WTC11 (cell line): ENCODE measurements at regions not wholly inside any gene's neighbourhood (a gene's known extent, or its start where the extent isn't known, plus 50 kb on each side); places are given as distances from the start of the nearest gene placed in this dataset.

ENCODE experiments used
- ATAC-seq: fragments of 200-7000 bp; cut with Tn5 transposase; 2 replicates; pipeline ENCODE4 v1.10.0; 2021; ENCODE audit warnings: mild to moderate bottlenecking, moderate library complexity
- CTCF ChIA-PET: fragments of 300-600 bp; sonication (Branson Sonifier 250); formaldehyde crosslinking; loops from one replicate; lab custom pipeline; 2021; ENCODE audit warnings: antibody characterized with exemption; lab: Charles Lee
- POLR2A ChIA-PET: fragments of 350-600 bp; sonication (Branson Sonifier 250); formaldehyde crosslinking; loops from one replicate; lab custom pipeline; 2021; ENCODE audit warnings: antibody characterized with exemption; lab: Charles Lee
- DNase-seq: peaks from one replicate; pipeline ENCODE4 v3.0.0; 2021; ENCODE audit warnings: low spot score
- H3K27ac Mint-ChIP-seq: 2 replicates; pipeline ENCODE4 v1.8.0; 2021; ENCODE audit warnings: mixed read lengths
- H3K27me3 Mint-ChIP-seq: 2 replicates; pipeline ENCODE4 v1.8.0; 2021; ENCODE audit warnings: low read depth, mild to moderate bottlenecking, moderate library complexity, mixed read lengths
- H3K36me3 Mint-ChIP-seq: 2 replicates; pipeline ENCODE4 v1.8.0; 2021; ENCODE audit warnings: mixed read lengths
- H3K4me1 Mint-ChIP-seq: 2 replicates; pipeline ENCODE4 v1.8.0; 2022; ENCODE audit warnings: mixed read lengths
- H3K4me3 Mint-ChIP-seq: 2 replicates; pipeline ENCODE4 v1.8.0; 2021; ENCODE audit warnings: mild to moderate bottlenecking, moderate library complexity, mixed read lengths
- H3K9me3 Mint-ChIP-seq: 2 replicates; pipeline ENCODE4 v1.8.0; 2021; ENCODE audit warnings: mixed read lengths
- AFF4 ChIP-seq: sonication (generic); formaldehyde crosslinking; IDR thresholded peaks from 2 replicates; pipeline ENCODE4 v1.8.1; 2023; ENCODE audit warnings: mild to moderate bottlenecking, missing genetic modification reagents, borderline replicate concordance
- CREM ChIP-seq: sonication (generic); formaldehyde crosslinking; IDR thresholded peaks from 2 replicates; pipeline ENCODE4 v1.8.1; 2022; ENCODE audit warnings: mild to moderate bottlenecking, missing genetic modification reagents, moderate library complexity
- ELF4 ChIP-seq: sonication (generic); formaldehyde crosslinking; IDR thresholded peaks from 2 replicates; pipeline ENCODE4 v1.8.1; 2022; ENCODE audit warnings: low read depth, mild to moderate bottlenecking, moderate library complexity, missing genetic modification reagents
- ERG ChIP-seq: fragments of 250-450 bp; sonication (Bioruptor Pico); IDR thresholded peaks from 2 replicates; pipeline ENCODE4 v1.8.0; 2021; ENCODE audit warnings: mild to moderate bottlenecking
- FOXJ3 ChIP-seq: sonication (generic); formaldehyde crosslinking; IDR thresholded peaks from 2 replicates; pipeline ENCODE4 v1.9.0; 2021; ENCODE audit warnings: missing genetic modification reagents, mild to moderate bottlenecking, borderline replicate concordance
- GABPB1 ChIP-seq: sonication (generic); formaldehyde crosslinking; IDR thresholded peaks from 2 replicates; pipeline ENCODE4 v1.8.1; 2023; ENCODE audit warnings: mild to moderate bottlenecking, missing genetic modification reagents
- HMGA2 ChIP-seq: fragments of 250-450 bp; sonication (Bioruptor Pico); IDR thresholded peaks from 2 replicates; pipeline ENCODE4 v1.4.0; 2021; ENCODE audit warnings: mild to moderate bottlenecking, moderate library complexity
- IRF1 ChIP-seq: sonication (generic); formaldehyde crosslinking; IDR thresholded peaks from 2 replicates; pipeline ENCODE4 v1.8.0; 2023; ENCODE audit warnings: missing genetic modification reagents
- MAX ChIP-seq: sonication (generic); formaldehyde crosslinking; IDR thresholded peaks from 2 replicates; pipeline ENCODE4 v1.8.0; 2022; ENCODE audit warnings: mild to moderate bottlenecking, missing genetic modification reagents
- MLX ChIP-seq: sonication (generic); formaldehyde crosslinking; IDR thresholded peaks from 2 replicates; pipeline ENCODE4 v1.8.1; 2023; ENCODE audit warnings: mild to moderate bottlenecking, missing genetic modification reagents, moderate library complexity
- MXD4 ChIP-seq: fragments of 250-450 bp; sonication (Bioruptor Pico); IDR thresholded peaks from 2 replicates; pipeline ENCODE4 v1.8.0; 2021; ENCODE audit warnings: mild to moderate bottlenecking, moderate library complexity, borderline replicate concordance
- MYBL2 ChIP-seq: sonication (generic); formaldehyde crosslinking; IDR thresholded peaks from 2 replicates; pipeline ENCODE4 v1.8.1; 2023; ENCODE audit warnings: mild to moderate bottlenecking, moderate library complexity, missing genetic modification reagents
- NR1H2 ChIP-seq: sonication (generic); formaldehyde crosslinking; IDR thresholded peaks from 2 replicates; pipeline ENCODE4 v1.9.0; 2021; ENCODE audit warnings: mild to moderate bottlenecking, moderate library complexity, missing genetic modification reagents
- ZNF317 ChIP-seq: sonication (generic); formaldehyde crosslinking; IDR thresholded peaks from 2 replicates; pipeline ENCODE4 v1.8.1; 2023; ENCODE audit warnings: low read depth, mild to moderate bottlenecking, moderate library complexity, missing genetic modification reagents, borderline replicate concordance
- ZNF416 ChIP-seq: fragments of 250-450 bp; sonication (Bioruptor Pico); IDR thresholded peaks from 2 replicates; pipeline ENCODE4 v1.9.0; 2021; ENCODE audit warnings: mild to moderate bottlenecking, inconsistent platforms
- ZSCAN18 ChIP-seq: fragments of 250-450 bp; sonication (Bioruptor Pico); IDR thresholded peaks from 2 replicates; pipeline ENCODE4 v2.1.2; 2022; ENCODE audit warnings: mild to moderate bottlenecking, moderate library complexity
- TF ChIP-seq, protein P1 (sequence below): sonication (generic); formaldehyde crosslinking; IDR thresholded peaks from 2 replicates; pipeline ENCODE4 v1.8.1; 2022; ENCODE audit warnings: low read depth, missing genetic modification reagents, borderline replicate concordance
- TF ChIP-seq, protein P2 (sequence below): fragments of 250-450 bp; sonication (Bioruptor Pico); IDR thresholded peaks from 2 replicates; pipeline ENCODE4 v1.9.0; 2021; ENCODE audit warnings: mild to moderate bottlenecking

DNA sequence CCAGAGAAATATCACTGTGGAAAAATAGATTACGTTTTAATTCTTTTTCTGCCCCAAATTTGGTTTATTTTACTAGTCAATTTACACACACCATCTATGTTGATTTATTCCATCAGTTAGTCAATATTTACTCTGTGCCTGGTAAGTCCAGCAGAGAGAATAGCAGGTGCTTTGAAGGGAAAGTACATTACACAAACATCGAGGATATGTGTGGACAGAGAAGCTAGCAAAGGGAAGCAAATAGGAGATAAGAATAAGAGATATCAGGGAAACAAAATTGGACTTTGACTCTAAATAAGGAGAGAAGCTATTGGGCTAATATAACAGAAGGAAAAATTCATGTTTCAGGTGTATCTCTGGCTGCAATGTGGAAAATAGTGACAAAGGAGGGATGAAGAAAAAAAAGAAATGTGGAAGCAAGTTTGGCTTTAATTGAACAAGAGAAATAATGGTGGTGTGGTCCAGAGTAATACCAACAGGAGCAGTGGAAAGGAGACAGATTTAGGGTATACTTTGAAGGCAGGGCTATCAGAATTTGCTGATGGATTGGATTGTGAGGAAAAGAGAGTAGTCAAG, 587.7 kb upstream of the CDH6 start:
- Mint-ChIP-seq H3K36me3 (peaks cover 7% of the 10 kb centered on the region; the same call in 1 of the 2 replicates), H3K27ac (no peak overlapping the region), H3K27me3 (peaks cover 43% of the 10 kb centered on the region), H3K4me3 (no peak overlapping the region), H3K4me1 (0 out of 2 replicates have a peak, but pooled peaks cover 2% of the 10 kb centered on the region), H3K9me3 (peaks cover 6% of the 10 kb centered on the region)
- ChIA-PET POLR2A (no interaction called here), CTCF (no interaction called here)
- DNase-seq (no peak), ATAC-seq (no peak)
- TF ChIP-seq ZNF317 (no peak), FOXJ3 (CRISPR knock-in tag) (no peak), ERG (CRISPR knock-in tag) (no peak), ZNF416 (CRISPR knock-in tag) (no peak), GABPB1 (CRISPR knock-in tag) (peak; percentile 72; the same call in 1 of the 2 replicates), CREM (CRISPR knock-in tag) (no peak)
- TF ChIP-seq, protein P1, sequence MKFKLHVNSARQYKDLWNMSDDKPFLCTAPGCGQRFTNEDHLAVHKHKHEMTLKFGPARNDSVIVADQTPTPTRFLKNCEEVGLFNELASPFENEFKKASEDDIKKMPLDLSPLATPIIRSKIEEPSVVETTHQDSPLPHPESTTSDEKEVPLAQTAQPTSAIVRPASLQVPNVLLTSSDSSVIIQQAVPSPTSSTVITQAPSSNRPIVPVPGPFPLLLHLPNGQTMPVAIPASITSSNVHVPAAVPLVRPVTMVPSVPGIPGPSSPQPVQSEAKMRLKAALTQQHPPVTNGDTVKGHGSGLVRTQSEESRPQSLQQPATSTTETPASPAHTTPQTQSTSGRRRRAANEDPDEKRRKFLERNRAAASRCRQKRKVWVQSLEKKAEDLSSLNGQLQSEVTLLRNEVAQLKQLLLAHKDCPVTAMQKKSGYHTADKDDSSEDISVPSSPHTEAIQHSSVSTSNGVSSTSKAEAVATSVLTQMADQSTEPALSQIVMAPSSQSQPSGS (CRISPR knock-in tag), result no peak

- H3K4me1 Mint-ChIP-seq, result 0 out of 2 replicates have a peak, but pooled peaks cover 2% of the 10 kb centered on the region
- H3K4me3 Mint-ChIP-seq, result no peak overlapping the region
- no peak overlapping the region for H3K27ac Mint-ChIP-seq
- peaks cover 7% of the 10 kb centered on the region for H3K36me3 Mint-ChIP-seq
- POLR2A ChIA-PET, result no interaction called here
- H3K9me3 Mint-ChIP-seq, result peaks cover 6% of the 10 kb centered on the region
- TF ChIP-seq MYBL2, result no peak
- no peak for TF ChIP-seq ZSCAN18
- TF ChIP-seq IRF1, result no peak
- TF ChIP-seq, protein P2, sequence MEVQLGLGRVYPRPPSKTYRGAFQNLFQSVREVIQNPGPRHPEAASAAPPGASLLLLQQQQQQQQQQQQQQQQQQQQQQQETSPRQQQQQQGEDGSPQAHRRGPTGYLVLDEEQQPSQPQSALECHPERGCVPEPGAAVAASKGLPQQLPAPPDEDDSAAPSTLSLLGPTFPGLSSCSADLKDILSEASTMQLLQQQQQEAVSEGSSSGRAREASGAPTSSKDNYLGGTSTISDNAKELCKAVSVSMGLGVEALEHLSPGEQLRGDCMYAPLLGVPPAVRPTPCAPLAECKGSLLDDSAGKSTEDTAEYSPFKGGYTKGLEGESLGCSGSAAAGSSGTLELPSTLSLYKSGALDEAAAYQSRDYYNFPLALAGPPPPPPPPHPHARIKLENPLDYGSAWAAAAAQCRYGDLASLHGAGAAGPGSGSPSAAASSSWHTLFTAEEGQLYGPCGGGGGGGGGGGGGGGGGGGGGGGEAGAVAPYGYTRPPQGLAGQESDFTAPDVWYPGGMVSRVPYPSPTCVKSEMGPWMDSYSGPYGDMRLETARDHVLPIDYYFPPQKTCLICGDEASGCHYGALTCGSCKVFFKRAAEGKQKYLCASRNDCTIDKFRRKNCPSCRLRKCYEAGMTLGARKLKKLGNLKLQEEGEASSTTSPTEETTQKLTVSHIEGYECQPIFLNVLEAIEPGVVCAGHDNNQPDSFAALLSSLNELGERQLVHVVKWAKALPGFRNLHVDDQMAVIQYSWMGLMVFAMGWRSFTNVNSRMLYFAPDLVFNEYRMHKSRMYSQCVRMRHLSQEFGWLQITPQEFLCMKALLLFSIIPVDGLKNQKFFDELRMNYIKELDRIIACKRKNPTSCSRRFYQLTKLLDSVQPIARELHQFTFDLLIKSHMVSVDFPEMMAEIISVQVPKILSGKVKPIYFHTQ, result no peak
- TF ChIP-seq ERG (CRISPR knock-in tag), result no peak
- no peak for TF ChIP-seq ELF4 (CRISPR knock-in tag)
- TF ChIP-seq NR1H2 (CRISPR knock-in tag), result no peak
- TF ChIP-seq MLX (CRISPR knock-in tag), result no peak
- no peak for TF ChIP-seq HMGA2
- TF ChIP-seq MXD4, result no peak
- no peak for TF ChIP-seq MAX (CRISPR knock-in tag)
- no peak for TF ChIP-seq AFF4
- CTCF ChIA-PET, result no interaction called here
- no peak for DNase-seq
- no peak for ATAC-seq
- H3K27me3 Mint-ChIP-seq, result peaks cover 53% of the 10 kb centered on the region
Measured at GRCh38 chr5:30604648-30605262, 588.7 kb upstream of the CDH6 start.
